Upper lobe of right lung (tissue), 1 donor: ENCODE measurements at regions not wholly inside any gene's neighbourhood (a gene's known extent, or its start where the extent isn't known, plus 50 kb on each side); places are given as distances from the start of the nearest gene placed in this dataset.

Source experiments
- ATAC-seq: fragments of 200-7000 bp; cut with Tn5 transposase; one replicate; pipeline ENCODE4 v1.9.1; 2020; ENCODE audit warnings: mild to moderate bottlenecking, moderate library complexity
- DNase-seq: peaks from one replicate; pipeline ENCODE4 v3.0.0-alpha.2; 2020
- H3K27ac ChIP-seq: fragments of 200-600 bp; one replicate; pipeline ENCODE4 v1.8.0; 2022
- H3K27me3 ChIP-seq: fragments of 200-600 bp; one replicate; pipeline ENCODE4 v1.8.0; 2022; ENCODE audit warnings: mild to moderate bottlenecking
- H3K36me3 ChIP-seq: fragments of 200-600 bp; one replicate; pipeline ENCODE4 v1.8.0; 2022
- H3K4me1 ChIP-seq: fragments of 200-600 bp; one replicate; pipeline ENCODE4 v1.8.0; 2022
- H3K4me3 ChIP-seq: fragments of 200-600 bp; one replicate; pipeline ENCODE4 v1.8.0; 2022; ENCODE audit warnings: mild to moderate bottlenecking
- H3K9me3 ChIP-seq: fragments of 200-600 bp; one replicate; pipeline ENCODE4 v1.8.0; 2022
- CTCF ChIP-seq: fragments of 200-600 bp; IDR thresholded peaks from one replicate; pipeline ENCODE4 v1.8.0; 2022; ENCODE audit warnings: antibody characterized with exemption
- intact Hi-C: fragments of 100-400 bp; cut with DNase I; formaldehyde crosslinking; loops from one replicate; pipeline ENCODE4 v1.11.0; 2022
- donor health status: DM: no; HTN: yes; CAD: no; lungs with severe emphysema.

GRCh38 chr5:61784341-61784740 is 452.3 kb downstream of the ZSWIM6 start:
- Histone ChIP-seq H3K27me3 (no peaks in the 10 kb centered on the region), H3K9me3 (no peaks in the 10 kb centered on the region), H3K4me1 (no peaks in the 10 kb centered on the region), H3K36me3 (no peaks in the 10 kb centered on the region), H3K27ac (no peak overlapping the region), H3K4me3 (no peak overlapping the region)
- DNase-seq (no peak), ATAC-seq (no peak)
- TF ChIP-seq CTCF = no peak
- intact Hi-C loops = no loop called here

- H3K27me3 ChIP-seq = no peaks in the 10 kb centered on the region
- no peak overlapping the region for H3K27ac ChIP-seq
- ATAC-seq (no peak), DNase-seq (no peak)
- H3K9me3 ChIP-seq = no peaks in the 10 kb centered on the region
- H3K36me3 ChIP-seq = no peaks in the 10 kb centered on the region
- no peaks in the 10 kb centered on the region for H3K4me1 ChIP-seq
- intact Hi-C loops = no loop called here
- H3K4me3 ChIP-seq = no peak overlapping the region
- no peak for TF ChIP-seq CTCF
Measured at GRCh38 chr5:61788548-61788947, 456.5 kb downstream of the ZSWIM6 start.

- Histone ChIP-seq H3K4me1 (no peaks in the 10 kb centered on the region), H3K27ac (no peak overlapping the region), H3K27me3 (no peaks in the 10 kb centered on the region), H3K9me3 (no peaks in the 10 kb centered on the region), H3K36me3 (no peaks in the 10 kb centered on the region), H3K4me3 (no peak overlapping the region)
- no peak for DNase-seq
- intact Hi-C loops = no loop called here
- no peak for ATAC-seq
- TF ChIP-seq CTCF = no peak
Measured at GRCh38 chr5:61790007-61790406, 457.9 kb downstream of the ZSWIM6 start.

- intact Hi-C loops = no loop called here
- DNase-seq (no peak), ATAC-seq (no peak)
- no peaks in the 10 kb centered on the region for H3K4me1 ChIP-seq
- H3K27me3 ChIP-seq = no peaks in the 10 kb centered on the region
- H3K9me3 ChIP-seq = no peaks in the 10 kb centered on the region
- no peak overlapping the region for H3K27ac ChIP-seq
- TF ChIP-seq CTCF = no peak
- no peak overlapping the region for H3K4me3 ChIP-seq
- H3K36me3 ChIP-seq = no peaks in the 10 kb centered on the region
Measured at GRCh38 chr5:61790678-61791077, 458.6 kb downstream of the ZSWIM6 start.

- Histone ChIP-seq H3K4me3 (no peak overlapping the region), H3K27me3 (no peaks in the 10 kb centered on the region), H3K27ac (no peak overlapping the region), H3K9me3 (no peaks in the 10 kb centered on the region), H3K4me1 (no peaks in the 10 kb centered on the region), H3K36me3 (no peaks in the 10 kb centered on the region)
- TF ChIP-seq CTCF = no peak
- intact Hi-C loops = no loop called here
- no peak for ATAC-seq
- no peak for DNase-seq
Measured at GRCh38 chr5:61796773-61797172, 464.7 kb downstream of the ZSWIM6 start.

- DNase-seq (no peak), ATAC-seq (no peak)
- intact Hi-C loops = no loop called here
- no peaks in the 10 kb centered on the region for H3K4me1 ChIP-seq
- no peaks in the 10 kb centered on the region for H3K36me3 ChIP-seq
- no peaks in the 10 kb centered on the region for H3K27me3 ChIP-seq
- H3K27ac ChIP-seq = no peak overlapping the region
- no peak overlapping the region for H3K4me3 ChIP-seq
- H3K9me3 ChIP-seq = no peaks in the 10 kb centered on the region
- no peak for TF ChIP-seq CTCF
Measured at GRCh38 chr5:61800450-61800849, 468.4 kb downstream of the ZSWIM6 start.
